Glutamatergic neuron (in vitro differentiated cells): ENCODE measurements at regions not wholly inside any gene's neighbourhood (a gene's known extent, or its start where the extent isn't known, plus 50 kb on each side); places are given as distances from the start of the nearest gene placed in this dataset.

Experiments used
- DNase-seq: peaks from one replicate; pipeline ENCODE4 v3.0.0; 2022
- H3K27ac Mint-ChIP-seq: one replicate; pipeline ENCODE4 v1.8.0; 2020; ENCODE audit warnings: mild to moderate bottlenecking, mixed read lengths, inconsistent platforms; ENCODE audit not compliant: unreplicated experiment
- H3K27me3 Mint-ChIP-seq: one replicate; pipeline ENCODE4 v1.8.0; 2020; ENCODE audit warnings: mild to moderate bottlenecking, moderate library complexity, mixed read lengths, inconsistent platforms; ENCODE audit not compliant: unreplicated experiment
- H3K36me3 Mint-ChIP-seq: one replicate; pipeline ENCODE4 v1.8.0; 2020; ENCODE audit warnings: mild to moderate bottlenecking, mixed read lengths, inconsistent platforms; ENCODE audit not compliant: unreplicated experiment
- H3K4me1 Mint-ChIP-seq: one replicate; pipeline ENCODE4 v1.8.0; 2020; ENCODE audit warnings: mild to moderate bottlenecking, low read depth, mixed read lengths, inconsistent platforms; ENCODE audit not compliant: unreplicated experiment
- H3K4me3 Mint-ChIP-seq: one replicate; pipeline ENCODE4 v1.8.0; 2020; ENCODE audit warnings: mild to moderate bottlenecking, mixed read lengths, inconsistent platforms; ENCODE audit not compliant: unreplicated experiment
- H3K9me3 Mint-ChIP-seq: one replicate; pipeline ENCODE4 v1.8.0; 2020; ENCODE audit warnings: mild to moderate bottlenecking, moderate library complexity, mixed read lengths, inconsistent platforms; ENCODE audit not compliant: unreplicated experiment
- TF ChIP-seq, protein P1 (sequence below): fragments of 200-600 bp; sonication (generic); IDR thresholded peaks from one replicate; pipeline ENCODE4 v1.5.0; 2021; ENCODE audit not compliant: partially characterized antibody, unreplicated experiment

DNA sequence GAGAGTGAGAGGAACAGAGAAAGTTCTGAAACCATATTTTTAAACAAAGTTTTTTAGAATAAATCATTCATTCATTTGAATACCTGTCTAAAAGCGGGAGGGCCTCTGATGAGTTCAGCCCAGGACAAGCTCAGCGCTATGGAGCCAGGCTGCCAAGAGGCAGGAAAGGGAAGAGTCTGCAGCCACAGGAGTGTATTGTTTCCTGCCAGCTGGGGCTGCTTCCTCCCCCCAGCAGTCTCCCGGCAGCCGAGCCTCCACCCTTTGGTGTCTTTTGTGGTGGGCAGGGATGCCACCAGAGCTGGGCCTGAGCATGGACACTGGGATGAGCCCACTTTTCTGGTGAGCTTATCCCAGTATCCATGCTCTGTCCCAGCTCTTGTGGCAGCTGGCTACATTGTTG, 199.5 kb upstream of the TPRG1 start:
- Mint-ChIP-seq H3K27ac (no peak overlapping the region), H3K4me3 (no peak overlapping the region), H3K4me1 (no peaks in the 10 kb centered on the region), H3K36me3 (peaks cover 7% of the 10 kb centered on the region), H3K27me3 (peaks cover 3% of the 10 kb centered on the region), H3K9me3 (peaks cover 4% of the 10 kb centered on the region)
- DNase-seq: no peak
- TF ChIP-seq, protein P1, sequence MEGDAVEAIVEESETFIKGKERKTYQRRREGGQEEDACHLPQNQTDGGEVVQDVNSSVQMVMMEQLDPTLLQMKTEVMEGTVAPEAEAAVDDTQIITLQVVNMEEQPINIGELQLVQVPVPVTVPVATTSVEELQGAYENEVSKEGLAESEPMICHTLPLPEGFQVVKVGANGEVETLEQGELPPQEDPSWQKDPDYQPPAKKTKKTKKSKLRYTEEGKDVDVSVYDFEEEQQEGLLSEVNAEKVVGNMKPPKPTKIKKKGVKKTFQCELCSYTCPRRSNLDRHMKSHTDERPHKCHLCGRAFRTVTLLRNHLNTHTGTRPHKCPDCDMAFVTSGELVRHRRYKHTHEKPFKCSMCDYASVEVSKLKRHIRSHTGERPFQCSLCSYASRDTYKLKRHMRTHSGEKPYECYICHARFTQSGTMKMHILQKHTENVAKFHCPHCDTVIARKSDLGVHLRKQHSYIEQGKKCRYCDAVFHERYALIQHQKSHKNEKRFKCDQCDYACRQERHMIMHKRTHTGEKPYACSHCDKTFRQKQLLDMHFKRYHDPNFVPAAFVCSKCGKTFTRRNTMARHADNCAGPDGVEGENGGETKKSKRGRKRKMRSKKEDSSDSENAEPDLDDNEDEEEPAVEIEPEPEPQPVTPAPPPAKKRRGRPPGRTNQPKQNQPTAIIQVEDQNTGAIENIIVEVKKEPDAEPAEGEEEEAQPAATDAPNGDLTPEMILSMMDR: no peak

DNA sequence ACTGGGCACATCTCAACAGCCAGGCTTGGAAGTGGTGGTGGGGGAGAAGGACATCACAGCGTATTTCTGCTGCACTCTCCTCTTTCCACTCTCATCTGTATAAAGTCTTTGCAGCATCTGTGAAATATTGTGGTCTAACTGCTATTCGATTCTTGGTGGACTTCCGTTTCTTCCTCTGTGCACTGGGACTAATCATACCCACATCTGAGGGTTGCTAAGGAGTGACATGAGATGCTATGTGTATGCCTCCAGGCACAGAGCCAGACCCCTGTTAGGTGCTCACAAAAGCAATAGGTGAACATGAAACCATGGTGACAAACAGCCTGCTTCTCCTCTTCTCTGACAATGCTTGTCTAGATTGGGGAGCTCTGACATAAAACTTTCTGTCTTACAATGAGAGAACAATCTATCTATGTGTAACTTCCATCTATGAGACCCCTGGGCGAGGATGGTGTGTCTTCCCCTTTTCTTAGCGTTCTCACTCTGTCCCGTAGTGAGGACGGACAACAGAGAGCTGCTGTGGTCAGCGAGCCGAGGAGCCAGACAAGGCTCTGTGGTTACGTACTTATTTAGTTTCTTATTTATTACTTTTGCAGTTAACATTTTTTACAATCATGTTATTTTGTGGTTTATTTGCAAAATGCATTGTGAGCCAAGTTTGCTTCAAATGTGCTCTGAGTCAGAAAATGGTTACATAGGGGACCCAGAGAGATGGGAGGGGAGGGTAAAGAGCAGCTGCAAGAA, 196.7 kb upstream of the TPRG1 start:
- peaks cover 3% of the 10 kb centered on the region for H3K27me3 Mint-ChIP-seq
- H3K36me3 Mint-ChIP-seq: peaks cover 7% of the 10 kb centered on the region
- TF ChIP-seq, protein P1: no peak
- H3K4me3 Mint-ChIP-seq: no peak overlapping the region
- H3K4me1 Mint-ChIP-seq: no peaks in the 10 kb centered on the region
- DNase-seq: no peak
- H3K27ac Mint-ChIP-seq: no peak overlapping the region
- H3K9me3 Mint-ChIP-seq: peaks cover 4% of the 10 kb centered on the region

DNA sequence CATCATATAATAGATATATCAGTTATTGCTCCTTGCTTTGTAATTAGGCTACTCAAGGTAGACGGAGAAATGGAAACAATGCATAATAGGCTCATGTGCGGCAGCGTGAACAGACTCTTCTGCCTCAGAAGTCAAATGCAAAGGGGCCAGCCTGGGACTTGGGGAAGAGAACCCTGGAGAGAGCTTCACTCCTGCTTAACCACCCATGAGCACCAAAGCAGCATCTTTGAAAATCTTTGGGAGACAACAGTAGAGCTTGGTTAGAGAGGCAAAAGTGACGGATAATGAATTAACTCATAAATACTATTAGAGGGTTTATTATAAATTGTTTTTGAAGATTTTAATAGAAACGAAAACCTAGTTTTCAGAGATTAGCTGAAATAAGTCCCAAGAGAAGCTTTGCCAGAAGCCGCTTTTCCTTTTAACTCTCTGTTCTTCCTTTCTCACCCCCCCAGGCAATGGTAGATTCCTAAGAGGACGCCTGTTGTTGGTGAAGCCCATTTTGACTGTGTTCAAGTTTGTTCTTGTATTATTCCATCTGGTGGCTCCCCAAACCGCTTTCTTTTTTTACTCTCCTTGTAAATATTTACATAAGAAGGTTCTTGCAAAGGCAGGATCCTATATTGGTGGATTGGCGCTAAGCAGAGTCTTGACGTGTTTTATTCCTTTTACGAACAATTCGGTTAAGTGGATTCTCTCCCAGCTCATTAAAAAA, 196.0 kb upstream of the TPRG1 start:
- TF ChIP-seq, protein P1: no peak

DNA sequence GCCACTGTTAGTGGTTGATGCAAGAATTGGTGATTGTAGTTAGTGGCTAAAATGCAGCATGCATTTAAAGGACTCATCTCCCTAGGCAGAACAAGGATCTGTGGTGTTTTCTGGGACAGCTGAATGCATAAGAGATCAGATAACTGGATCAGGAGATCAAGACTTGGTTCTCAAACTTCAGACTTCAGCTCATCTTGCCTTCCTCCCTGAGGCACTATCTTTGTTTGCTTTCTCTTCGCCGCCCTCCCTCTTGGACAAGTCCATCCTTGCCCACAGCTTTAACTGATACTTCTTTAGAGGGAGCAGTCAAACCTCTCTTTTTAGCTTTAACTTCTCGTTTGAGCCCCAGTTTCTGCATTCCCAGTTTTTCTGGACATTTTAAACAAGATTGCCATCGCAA, 195.4 kb upstream of the TPRG1 start:
- DNase-seq: no peak
- Mint-ChIP-seq H3K4me1 (no peaks in the 10 kb centered on the region), H3K27me3 (peaks cover 2% of the 10 kb centered on the region), H3K4me3 (no peak overlapping the region), H3K9me3 (no peaks in the 10 kb centered on the region), H3K27ac (no peak overlapping the region), H3K36me3 (peaks cover 6% of the 10 kb centered on the region)
- TF ChIP-seq, protein P1: no peak

More for the DNA sequence above, 196.0 kb upstream of the TPRG1 start:
- peaks cover 3% of the 10 kb centered on the region for H3K27me3 Mint-ChIP-seq
- no peaks in the 10 kb centered on the region for H3K4me1 Mint-ChIP-seq
- H3K36me3 Mint-ChIP-seq: peaks cover 7% of the 10 kb centered on the region
- no peak overlapping the region for H3K27ac Mint-ChIP-seq
- H3K9me3 Mint-ChIP-seq: peaks cover 4% of the 10 kb centered on the region
- DNase-seq: no peak
- H3K4me3 Mint-ChIP-seq: no peak overlapping the region
